ENCODE measurements at regions not wholly inside any gene's neighbourhood (a gene's known extent, or its start where the extent isn't known, plus 50 kb on each side); places are given as distances from the start of the nearest gene placed in this dataset.
A peak's percentile ranks its signal among the peaks of the same experiment; 100 is the strongest.
"Not testable (repeated sequence)": the region's sequence is repeated elsewhere in the genome, so short reads cannot be mapped to it uniquely, and the experiment has no call there.

DNA sequence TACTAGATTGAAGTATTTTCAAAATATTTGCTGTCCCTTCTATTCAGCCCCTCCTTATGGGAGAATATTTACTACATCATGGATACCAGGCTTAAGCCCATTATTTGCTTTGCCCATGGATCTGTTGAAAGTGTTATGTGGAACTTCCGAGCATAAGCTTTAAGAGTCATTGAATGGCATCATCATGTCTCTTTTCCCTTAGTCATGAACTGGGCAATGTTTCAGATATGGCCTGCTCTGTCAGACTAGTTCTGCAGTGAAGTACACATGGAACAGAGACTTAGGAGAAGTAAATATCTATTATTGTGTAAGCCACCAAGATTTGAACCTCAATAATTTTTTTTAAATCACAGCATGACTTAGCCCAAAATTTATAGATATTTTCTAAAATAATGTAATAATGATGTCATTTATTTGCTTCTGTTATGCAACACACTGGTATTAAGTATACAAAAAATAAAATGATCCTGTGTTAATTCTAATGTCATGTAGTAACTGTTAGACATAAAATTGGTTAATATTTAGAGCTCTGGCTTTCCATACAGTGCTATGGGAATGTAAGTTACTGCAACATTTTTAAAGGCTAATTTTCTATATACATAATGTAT lies 1097.3 kb downstream of the SLC16A7 start:
- no peak for DNase-seq (ENCODE audit: low read depth, low spot score)

DNA sequence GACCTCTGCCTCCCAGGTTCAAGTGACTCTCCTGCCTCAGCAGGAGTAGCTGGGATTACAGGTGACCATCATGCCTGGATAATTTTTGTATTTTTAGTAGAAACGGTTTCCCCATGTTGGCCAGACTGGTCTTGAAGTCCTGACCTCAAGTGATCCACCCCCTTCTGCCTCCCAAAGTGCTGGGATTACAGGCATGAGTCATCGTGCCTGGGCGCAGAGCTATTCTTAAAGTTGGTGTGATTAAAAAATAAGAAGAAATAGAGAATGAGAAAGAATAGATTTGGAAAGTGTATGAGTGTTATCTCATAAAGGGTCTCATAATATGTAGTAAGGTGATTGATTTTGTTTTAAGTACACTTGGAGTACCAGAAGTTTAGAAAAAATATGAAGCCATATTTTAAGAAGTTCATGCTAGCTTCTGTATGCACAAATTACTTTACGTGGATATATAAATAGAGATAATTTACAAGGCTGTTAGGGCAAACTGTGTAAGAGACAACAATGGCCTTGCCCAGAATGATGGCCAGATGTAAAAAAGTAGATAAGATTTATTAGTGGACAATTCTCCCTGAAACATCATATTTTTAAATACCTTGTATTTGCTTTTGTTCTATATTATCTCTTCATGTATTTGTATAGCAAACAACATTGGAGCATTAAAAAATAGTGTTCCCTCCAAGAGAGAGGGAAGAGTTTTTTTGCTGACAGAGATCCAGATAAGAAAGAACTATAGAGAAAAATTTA lies 1108.5 kb downstream of the SLC16A7 start:
- no peak for DNase-seq (ENCODE audit: low read depth, low spot score)

DNA sequence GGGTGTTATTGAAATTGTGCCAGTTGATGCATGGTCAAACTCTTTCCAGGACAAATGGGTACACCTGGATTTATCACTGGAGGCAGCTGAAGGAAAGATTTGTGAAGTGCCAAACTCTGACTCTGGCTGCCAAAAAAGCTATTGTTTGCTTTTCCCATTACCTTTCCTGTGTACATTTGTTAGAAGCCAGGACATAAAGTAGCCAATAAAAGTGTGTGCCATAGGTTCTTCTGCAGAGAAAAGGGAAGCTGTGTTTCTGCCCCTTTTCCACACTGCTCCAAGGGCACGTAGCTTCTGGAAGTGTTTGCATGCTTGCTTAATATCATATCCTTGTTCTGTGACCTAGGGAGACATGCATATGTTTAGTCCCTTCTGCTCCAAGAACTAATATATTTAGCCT lies 1114.4 kb downstream of the SLC16A7 start:
- DNase-seq (ENCODE audit: low read depth, low spot score), result no peak

DNA sequence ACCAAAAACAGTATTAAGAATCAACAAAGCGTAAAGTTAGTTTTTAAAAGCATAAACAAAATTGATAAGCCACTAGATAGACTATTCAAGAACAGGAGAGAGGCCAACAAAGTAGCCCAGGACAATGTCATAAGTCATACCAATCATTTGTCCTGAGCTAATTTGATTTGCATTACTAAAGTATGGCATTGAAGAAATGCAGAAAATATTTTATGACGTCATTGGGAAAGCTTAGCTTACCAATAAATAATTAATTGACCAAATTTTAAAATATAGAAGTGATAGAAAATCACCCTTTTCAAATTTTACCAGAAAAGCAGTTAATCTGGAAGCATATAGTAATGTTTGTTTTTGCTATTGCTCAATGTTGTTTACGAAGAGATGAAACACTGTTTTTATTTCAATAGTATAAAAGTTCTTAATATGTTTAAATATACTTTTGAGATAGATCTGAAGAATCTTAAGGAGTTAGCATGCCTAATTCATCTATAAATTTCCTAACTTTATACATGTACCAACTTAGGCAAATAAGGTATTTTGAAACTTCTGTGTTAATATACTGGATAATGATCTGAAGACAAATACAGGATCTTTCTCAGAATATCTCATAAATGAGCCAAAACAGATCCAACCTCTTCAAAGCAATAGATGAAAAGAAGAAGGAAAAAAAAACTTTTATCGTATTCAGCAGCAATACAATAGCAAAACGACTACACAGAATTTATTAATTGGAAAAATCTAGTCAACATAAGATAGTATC lies 1118.5 kb downstream of the SLC16A7 start:
- DNase-seq (ENCODE audit: low read depth, low spot score), result no peak

DNA sequence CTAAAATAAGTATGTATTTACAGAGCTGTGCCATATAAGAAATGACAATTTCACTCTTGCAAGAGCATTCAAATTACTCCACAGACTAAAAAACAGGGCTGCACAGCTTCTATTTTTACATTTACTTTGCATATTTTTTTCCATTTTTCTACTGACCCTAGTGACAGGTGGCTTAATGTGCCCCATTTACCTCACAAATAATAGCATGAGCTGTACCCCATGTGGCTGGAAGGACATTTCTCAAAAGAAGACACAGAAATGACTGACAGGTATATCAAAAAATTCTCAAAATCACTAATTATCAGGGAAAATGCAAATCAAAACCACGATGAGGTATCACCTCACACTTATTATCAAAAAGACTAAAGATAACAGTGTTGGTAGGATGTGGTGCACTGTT lies 1128.6 kb downstream of the SLC16A7 start:
- no peak for DNase-seq (ENCODE audit: low read depth, low spot score)

DNA sequence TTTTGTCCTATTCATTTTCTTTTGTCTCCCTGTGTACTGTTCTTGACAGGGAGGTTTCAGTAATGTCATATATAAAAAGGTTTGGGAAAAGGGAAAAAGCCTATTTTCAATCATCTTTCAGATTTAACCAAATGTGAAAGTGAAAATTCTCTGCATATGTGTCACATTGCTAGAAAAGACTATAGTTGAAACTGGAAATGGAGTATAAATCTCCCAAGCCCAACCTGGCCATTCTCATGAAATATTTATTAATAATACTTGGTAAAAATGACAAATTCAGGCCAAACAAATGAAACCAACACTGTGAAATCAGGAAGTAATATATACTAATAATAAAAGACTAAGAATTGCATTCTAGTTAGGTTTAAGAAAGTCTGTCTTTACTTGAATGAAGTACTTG lies 1129.2 kb downstream of the SLC16A7 start:
- no peak for DNase-seq (ENCODE audit: low read depth, low spot score)

DNA sequence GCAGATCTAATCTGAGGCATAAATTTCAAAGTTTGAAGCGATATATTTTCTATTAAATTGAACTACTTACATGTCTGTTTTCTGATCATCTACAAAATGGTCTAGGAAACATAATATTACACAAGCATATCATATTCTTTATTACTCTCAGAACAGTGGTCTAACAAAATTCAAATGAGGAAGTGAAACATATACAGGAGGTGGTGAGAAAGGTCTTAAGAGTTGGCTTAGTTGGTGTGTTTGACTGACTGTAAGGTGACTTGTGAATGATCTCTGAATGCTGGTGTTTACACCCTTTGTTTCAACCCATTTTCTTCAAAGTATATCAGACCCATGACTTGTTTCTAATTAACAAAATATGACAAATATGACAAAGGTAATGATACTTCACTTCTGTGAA lies 1156.8 kb downstream of the SLC16A7 start:
- no peak for DNase-seq (ENCODE audit: low read depth, low spot score)

DNA sequence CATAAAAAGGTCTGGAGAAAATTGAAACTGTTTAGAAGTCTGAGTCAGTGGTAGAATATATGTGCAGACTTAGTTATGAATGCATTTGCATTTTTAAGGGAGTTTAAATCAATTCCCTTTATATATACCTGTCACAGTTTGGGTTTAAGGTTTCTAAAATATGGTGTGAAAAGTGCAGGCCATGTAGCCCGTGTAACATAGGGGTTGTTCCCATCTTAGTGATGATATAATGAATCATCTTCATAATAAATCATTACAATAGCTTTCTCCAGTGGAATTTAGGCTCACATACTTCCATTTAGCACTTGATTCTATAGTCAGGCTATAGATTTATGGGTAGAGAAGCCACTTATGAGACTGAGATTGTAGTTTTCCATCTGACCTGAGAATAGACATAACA lies 1162.4 kb downstream of the SLC16A7 start:
- no peak for DNase-seq (ENCODE audit: low read depth, low spot score)

DNA sequence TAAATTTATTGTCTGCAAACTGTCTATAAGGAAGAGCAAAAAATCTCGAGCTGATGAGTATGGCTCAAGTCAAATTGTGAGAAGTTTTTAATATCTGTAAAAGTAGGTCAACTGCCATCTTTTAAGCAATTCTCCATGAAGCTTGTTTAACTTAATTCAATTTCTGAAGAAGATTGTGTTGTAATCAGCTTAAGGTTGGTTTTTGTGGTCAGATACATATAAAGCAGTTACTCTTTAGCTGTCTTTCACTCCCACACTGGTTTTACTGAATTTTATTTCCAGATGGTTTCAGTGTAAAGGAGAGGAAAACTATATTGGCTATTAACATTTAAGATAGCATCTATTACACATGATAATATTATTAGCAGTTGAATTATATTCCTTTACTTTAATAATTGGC lies 1165.1 kb downstream of the SLC16A7 start:
- DNase-seq (ENCODE audit: low read depth, low spot score), result no peak

DNA sequence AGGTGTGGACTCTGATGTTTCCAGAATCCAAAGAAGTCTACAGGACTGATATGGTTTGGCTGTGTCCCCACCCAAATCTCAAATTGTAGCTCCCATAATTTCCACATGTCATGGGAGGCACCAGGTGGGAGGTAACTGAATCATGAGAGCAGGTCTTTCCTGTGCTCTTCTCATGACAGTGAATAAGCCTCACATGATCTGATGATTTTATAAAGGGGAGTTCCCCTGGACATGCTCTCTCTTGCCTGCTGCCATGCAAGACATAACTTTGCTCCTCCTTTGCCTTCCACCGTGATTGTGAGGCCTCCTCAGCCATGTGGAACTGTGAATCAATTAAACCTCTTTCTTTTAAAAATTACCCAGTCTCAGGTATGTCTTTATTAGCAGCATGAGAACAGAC lies 1205.3 kb downstream of the SLC16A7 start:
- not testable (repeated sequence) for DNase-seq (ENCODE audit: low read depth, low spot score)

DNA sequence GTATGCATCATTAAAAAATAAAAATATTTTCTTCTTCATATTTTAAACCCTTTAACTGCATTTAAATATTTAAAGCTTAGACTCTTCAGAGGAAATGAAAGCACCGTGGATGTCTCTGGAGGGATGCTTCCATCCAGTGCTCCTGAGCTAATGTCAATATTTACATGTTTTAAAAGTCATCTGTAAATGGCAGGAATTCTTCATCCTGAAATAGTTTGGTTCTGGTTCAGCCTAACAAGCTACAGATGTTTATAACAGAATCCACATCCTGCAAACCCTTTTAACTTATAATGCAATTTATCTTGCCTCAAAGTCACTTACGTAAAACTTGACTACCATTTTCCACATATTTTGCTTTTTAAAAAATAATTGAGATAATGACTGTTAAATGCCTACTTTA lies 1207.3 kb downstream of the SLC16A7 start:
- peak; percentile 28 for DNase-seq (ENCODE audit: low read depth, low spot score)

DNA sequence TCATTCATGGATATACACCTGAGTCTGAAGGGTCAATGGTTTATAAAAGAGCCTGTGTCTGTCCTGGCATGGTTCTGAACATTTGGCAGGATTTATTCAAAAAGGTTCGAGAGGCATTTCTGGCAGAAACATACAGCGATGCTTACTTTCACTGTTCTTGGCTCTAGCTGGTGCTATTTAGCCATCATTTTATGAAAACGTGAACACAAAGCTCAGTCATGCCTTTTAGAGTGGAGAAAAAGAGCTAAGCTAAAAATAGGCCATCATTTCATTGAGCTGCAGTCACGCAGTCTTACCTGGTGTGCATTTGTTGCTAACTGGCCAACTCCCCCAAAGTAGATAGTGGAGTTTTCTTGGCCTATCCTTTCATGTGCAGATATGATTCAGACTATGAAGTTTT lies 1209.5 kb downstream of the SLC16A7 start:
- DNase-seq (ENCODE audit: low read depth, low spot score), result no peak

DNA sequence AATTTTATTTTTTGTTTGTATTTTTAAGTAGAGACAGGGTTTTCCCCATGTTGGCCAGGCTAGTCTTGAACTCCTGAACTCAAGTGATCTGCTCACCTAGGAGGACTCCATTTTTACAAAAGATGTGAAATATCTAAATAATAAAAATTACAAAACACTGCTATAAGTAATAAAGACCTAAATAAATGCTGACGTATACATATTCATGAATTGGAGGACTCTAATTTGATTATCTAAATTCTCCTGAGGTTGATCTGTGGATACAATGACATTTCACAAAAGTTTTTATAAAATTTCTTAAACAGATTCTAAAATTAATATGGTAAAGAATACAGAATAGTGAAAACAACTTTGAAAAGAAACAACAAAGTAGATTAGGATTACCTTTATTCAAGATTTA lies 1224.0 kb downstream of the SLC16A7 start:
- no peak for DNase-seq (ENCODE audit: low read depth, low spot score)

DNA sequence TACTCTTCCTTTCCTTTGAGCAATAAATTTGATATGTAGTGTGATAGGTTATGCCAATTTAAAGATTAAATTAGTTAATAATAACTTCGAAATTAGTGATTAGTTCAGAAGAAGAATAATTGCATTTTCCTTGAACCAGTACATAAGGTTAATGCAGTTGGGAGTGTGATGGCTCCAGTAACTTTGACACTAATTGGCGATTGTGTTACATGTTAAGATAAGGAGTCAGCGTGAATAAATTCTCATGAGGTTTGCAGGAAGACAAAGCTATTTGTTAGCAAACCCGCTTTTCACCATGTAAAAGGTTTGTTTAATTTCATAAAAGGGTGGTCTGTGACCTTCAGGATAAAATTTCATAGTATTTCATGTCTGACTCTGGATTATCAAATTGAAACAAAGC lies 1226.8 kb downstream of the SLC16A7 start:
- DNase-seq (ENCODE audit: low read depth, low spot score), result no peak

DNA sequence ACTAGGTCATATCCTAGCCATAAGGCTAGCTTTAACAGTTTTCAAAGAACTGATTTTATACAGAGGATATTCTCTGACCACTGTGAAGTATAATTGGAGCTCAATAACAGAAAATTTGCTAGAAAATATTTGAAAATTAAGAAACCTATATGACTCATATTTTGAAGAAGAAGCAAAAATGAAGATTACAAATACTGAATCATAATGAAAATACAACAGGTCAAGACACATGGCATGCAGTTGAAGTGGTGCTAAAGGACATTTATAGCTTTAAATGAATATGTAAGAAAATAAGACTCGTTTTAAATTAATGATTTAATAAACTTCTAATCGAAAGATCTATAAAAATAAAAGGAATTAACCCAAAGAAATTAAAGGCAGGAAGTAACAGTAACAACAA lies 1234.6 kb downstream of the SLC16A7 start:
- DNase-seq (ENCODE audit: low read depth, low spot score), result no peak

DNA sequence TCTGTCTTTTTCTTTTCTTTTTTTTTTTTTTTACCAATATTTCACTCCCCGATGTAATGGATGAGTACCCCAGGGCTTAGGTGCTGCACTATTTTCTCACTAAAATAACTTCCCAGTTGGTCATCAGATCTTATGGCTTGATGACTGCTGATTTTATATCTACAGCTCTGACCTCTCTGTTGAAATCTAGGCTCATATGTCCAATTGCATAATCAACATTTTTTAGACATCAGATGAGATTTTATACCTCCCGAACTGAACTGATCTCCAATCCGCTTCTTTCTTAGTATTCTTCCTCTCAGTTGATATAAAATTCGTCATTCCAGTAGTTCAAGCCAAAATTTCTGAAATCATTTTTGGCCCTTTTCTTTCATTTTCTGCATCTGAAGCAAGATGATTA lies 1236.5 kb downstream of the SLC16A7 start:
- no peak for DNase-seq (ENCODE audit: low read depth, low spot score)

DNA sequence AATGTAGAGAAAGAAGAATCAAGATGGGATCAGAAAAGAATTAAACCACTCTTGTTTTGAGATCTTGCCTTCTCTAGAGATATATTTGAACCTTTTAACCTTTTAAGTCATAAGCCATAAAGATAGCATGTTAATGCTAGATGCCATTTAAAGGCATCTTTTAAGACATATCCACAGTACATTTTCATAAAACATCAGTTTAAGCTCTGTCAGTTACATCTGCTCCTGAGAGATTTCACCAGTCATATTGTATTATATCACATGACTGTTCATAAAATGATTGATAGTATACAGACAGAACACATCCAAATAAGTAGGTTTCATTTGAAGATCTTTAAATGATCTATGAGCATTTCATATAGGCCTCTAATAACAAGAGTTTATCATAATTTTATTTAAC lies 1238.5 kb downstream of the SLC16A7 start:
- no peak for DNase-seq (ENCODE audit: low read depth, low spot score)

DNA sequence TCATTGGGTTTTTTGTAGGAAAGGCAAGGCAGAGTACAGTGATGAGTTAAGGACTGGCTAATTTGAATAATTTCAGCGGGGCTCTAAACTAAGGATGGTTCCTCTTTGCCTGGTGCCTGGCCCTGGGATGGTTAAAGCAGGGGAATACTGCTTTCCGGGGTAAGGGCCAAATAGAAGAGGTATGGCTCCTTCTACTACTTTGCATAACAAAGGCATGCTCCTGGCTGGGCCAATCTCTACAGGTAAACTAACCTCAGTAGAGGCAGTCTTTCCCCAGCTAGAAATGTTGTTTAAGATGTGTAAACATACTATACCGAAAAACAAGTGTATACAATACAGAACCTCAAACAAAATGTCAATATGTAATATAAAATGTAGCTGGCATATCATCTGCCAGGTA lies 1239.0 kb downstream of the SLC16A7 start:
- no peak for DNase-seq (ENCODE audit: low read depth, low spot score)

DNA sequence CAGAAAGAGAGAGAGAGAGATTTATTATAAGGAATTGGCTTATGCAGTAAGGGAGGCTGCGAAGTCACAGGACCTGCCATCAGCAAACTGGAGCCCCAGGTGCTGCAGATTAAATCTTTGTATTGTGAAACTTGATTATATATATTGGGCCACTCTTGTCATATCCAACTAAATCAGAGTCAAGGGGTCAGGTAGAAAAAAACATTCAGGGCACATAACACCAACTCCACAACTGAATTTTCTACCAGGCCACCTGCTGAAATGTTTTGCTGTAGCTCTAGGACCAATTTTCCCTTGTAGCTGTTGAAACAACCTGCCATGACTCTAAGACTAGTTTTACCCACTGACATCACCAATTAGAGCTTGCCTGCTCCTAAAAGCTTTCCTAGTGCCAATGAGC lies 1240.8 kb downstream of the SLC16A7 start:
- DNase-seq (ENCODE audit: low read depth, low spot score), result no peak

DNA sequence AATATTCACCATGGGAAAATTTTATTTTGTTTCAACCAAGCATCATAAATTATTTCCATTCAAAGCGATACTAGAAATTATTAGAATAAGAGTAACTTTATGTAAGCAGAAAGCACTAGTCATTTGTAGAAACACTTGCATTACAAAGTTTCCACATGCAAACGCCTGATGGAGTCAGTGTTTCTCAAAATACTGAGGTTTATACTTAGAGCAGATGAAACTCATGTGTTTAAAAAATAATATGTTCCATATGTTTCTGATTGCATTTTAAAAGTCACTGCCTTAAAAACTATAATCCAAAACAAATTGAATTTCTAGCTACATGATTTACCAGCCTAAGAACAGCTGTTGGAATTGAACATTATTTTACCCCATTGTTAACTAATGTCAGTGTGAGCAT lies 1246.4 kb downstream of the SLC16A7 start:
- DNase-seq (ENCODE audit: low read depth, low spot score), result no peak

DNA sequence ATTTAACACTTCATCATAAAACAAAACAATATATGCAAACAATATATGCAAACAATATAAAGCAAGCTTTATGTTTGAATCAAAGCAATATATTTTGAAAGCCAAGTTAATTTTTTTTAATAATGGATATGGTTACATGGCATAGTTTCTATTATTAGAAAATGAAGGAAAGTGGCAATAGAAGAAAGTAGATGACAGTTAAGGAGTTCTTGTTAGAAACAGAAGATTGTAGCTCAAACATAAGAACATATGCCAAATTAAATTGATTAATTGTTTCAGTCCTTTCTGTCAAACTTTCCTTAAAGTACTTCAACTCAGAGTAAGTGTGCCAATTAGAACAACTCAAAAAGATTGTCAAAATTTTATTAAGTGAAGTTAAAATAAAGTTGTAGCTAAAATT lies 1248.3 kb downstream of the SLC16A7 start:
- no peak for DNase-seq (ENCODE audit: low read depth, low spot score)

DNA sequence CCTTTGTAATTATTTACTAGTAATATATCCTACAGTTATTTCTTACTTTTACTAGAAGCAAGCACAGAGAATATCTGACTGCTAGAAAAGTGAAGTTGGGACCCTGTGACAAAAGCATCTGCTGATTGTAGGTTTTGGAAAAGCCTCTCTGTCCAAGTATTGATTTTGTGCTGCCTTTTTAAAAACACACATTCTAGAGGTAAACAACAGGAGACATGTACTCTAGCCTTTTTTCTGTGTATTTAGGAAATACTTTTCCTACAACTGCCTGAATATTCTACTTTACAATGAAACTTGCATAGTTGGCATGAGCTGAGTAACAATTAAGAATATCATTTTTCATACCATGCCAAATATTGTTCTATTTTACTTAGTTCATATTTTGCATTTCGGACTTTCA lies 1249.0 kb downstream of the SLC16A7 start:
- DNase-seq (ENCODE audit: low read depth, low spot score), result no peak

DNA sequence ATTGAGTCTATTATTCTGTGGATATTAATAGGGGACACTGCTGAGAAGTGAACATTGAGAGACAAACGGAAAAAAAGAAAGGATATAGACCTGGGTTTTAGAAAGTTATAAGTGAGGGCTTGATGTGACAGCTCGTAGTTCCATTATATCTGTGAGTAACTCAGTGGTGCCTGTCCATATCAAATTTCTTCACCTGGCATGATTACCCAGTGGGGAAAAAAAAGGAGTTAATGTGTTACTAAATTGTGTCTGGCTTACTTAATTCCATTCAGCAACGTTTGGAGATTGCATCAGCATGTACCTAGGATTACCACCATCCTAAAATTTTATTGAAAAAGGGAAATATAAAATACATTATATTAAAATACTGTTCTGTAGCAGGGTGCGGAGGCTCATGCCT lies 1249.9 kb downstream of the SLC16A7 start:
- DNase-seq (ENCODE audit: low read depth, low spot score), result no peak
